ENCODE measurements at regions not wholly inside any gene's neighbourhood (a gene's known extent, or its start where the extent isn't known, plus 50 kb on each side); places are given as distances from the start of the nearest gene placed in this dataset.

GRCh38 chr2:221276601-221277000, 295.5 kb downstream of the EPHA4 start:
- Histone ChIP-seq H3K9ac (ENCODE audit: low read length) (no peak overlapping the region), H3K4me3 (ENCODE audit: low read length) (no peak overlapping the region), H4K20me1 (ENCODE audit: insufficient read depth) (no peaks in the 10 kb centered on the region), H3K27ac (ENCODE audit: low read length) (no peak overlapping the region), H3K9me2 (ENCODE audit: insufficient read depth, low read length) (no peaks in the 10 kb centered on the region), H3K27me3 (ENCODE audit: insufficient read depth, low read depth, low read length) (no peaks in the 10 kb centered on the region), H3K4me2 (ENCODE audit: low read length) (no peak overlapping the region), H3K9me3 (ENCODE audit: low read length) (no peaks in the 10 kb centered on the region), H3K36me3 (ENCODE audit: insufficient read depth, low read length) (no peaks in the 10 kb centered on the region), H3K79me2 (replicated peaks; ENCODE audit: insufficient read depth, low read length) (no peaks in the 10 kb centered on the region), H2AFZ (ENCODE audit: low read depth, low read length) (no peak overlapping the region), H3F3A (ENCODE audit: insufficient read depth, low read length, poor library complexity, severe bottlenecking) (no peaks in the 10 kb centered on the region)
- TF ChIP-seq CTCF (IDR thresholded peaks at IDR 0.05; ENCODE audit: poor library complexity, severe bottlenecking) (no peak), RAD21 (conservative IDR thresholded peaks at IDR 0.05) (no peak), REST (IDR thresholded peaks at IDR 0.05; ENCODE audit: borderline replicate concordance) (no peak), POLR2AphosphoS5 (IDR thresholded peaks at IDR 0.05) (no peak), EZH2 (IDR thresholded peaks at IDR 0.05; ENCODE audit: borderline replicate concordance, insufficient read depth, low read length, poor library complexity, severe bottlenecking) (no peak), SMC3 (conservative IDR thresholded peaks at IDR 0.05; ENCODE audit: poor library complexity) (no peak), TAF1 (IDR thresholded peaks at IDR 0.05; ENCODE audit: low read depth) (no peak), MXI1 (conservative IDR thresholded peaks at IDR 0.05; ENCODE audit: poor library complexity, severe bottlenecking) (no peak), EP300 (conservative IDR thresholded peaks at IDR 0.05; ENCODE audit: poor library complexity, severe bottlenecking) (no peak)

GRCh38 chr2:221282386-221282785, 289.7 kb downstream of the EPHA4 start:
- Histone ChIP-seq H3K79me2 (replicated peaks; ENCODE audit: insufficient read depth, low read length) (no peaks in the 10 kb centered on the region), H3K9ac (ENCODE audit: low read length) (no peak overlapping the region), H3K4me2 (ENCODE audit: low read length) (no peak overlapping the region), H3K36me3 (ENCODE audit: insufficient read depth, low read length) (no peaks in the 10 kb centered on the region), H2AFZ (ENCODE audit: low read depth, low read length) (no peak overlapping the region), H3K27ac (ENCODE audit: low read length) (no peak overlapping the region), H3F3A (ENCODE audit: insufficient read depth, low read length, poor library complexity, severe bottlenecking) (no peaks in the 10 kb centered on the region), H3K9me2 (ENCODE audit: insufficient read depth, low read length) (no peaks in the 10 kb centered on the region), H3K9me3 (ENCODE audit: low read length) (no peaks in the 10 kb centered on the region), H4K20me1 (ENCODE audit: insufficient read depth) (no peaks in the 10 kb centered on the region), H3K27me3 (ENCODE audit: insufficient read depth, low read depth, low read length) (no peaks in the 10 kb centered on the region), H3K4me3 (ENCODE audit: low read length) (no peak overlapping the region)
- TF ChIP-seq RAD21 (conservative IDR thresholded peaks at IDR 0.05) (no peak), TAF1 (IDR thresholded peaks at IDR 0.05; ENCODE audit: low read depth) (no peak), POLR2AphosphoS5 (IDR thresholded peaks at IDR 0.05) (no peak), REST (IDR thresholded peaks at IDR 0.05; ENCODE audit: borderline replicate concordance) (no peak), SMC3 (conservative IDR thresholded peaks at IDR 0.05; ENCODE audit: poor library complexity) (no peak), EP300 (conservative IDR thresholded peaks at IDR 0.05; ENCODE audit: poor library complexity, severe bottlenecking) (no peak), MXI1 (conservative IDR thresholded peaks at IDR 0.05; ENCODE audit: poor library complexity, severe bottlenecking) (no peak), EZH2 (IDR thresholded peaks at IDR 0.05; ENCODE audit: borderline replicate concordance, insufficient read depth, low read length, poor library complexity, severe bottlenecking) (no peak), CTCF (IDR thresholded peaks at IDR 0.05; ENCODE audit: poor library complexity, severe bottlenecking) (no peak)
